GM12874 (cell line): ENCODE measurements at regions not wholly inside any gene's neighbourhood (a gene's known extent, or its start where the extent isn't known, plus 50 kb on each side); places are given as distances from the start of the nearest gene placed in this dataset.

ENCODE experiments used
- CTCF ChIP-seq: IDR thresholded peaks from 2 replicates; pipeline ENCODE4 v1.5.1; 2011; ENCODE audit warnings: low read depth, mild to moderate bottlenecking, control low read depth, low read length, moderate library complexity; ENCODE audit not compliant: insufficient read depth

DNA sequence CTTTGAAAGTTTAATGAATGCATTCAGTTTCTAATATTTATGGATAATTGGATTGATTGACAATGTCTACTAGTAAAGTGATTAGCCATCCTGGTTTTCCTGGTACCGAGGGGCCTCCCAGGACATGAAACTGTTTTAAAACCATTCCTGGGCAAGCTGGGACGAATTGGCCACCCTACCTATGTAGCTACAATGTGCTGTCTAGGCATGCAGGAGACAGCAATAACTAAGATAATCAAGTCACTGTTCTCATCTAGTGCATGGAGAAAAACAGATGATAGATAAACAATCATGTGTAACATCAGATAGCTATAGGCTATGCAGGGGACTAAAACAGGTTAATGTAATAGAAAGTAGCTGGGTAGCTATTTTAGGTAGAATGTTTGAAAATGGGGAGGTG, 67.1 kb downstream of the PMAIP1 start:
- TF ChIP-seq CTCF, result no peak

DNA sequence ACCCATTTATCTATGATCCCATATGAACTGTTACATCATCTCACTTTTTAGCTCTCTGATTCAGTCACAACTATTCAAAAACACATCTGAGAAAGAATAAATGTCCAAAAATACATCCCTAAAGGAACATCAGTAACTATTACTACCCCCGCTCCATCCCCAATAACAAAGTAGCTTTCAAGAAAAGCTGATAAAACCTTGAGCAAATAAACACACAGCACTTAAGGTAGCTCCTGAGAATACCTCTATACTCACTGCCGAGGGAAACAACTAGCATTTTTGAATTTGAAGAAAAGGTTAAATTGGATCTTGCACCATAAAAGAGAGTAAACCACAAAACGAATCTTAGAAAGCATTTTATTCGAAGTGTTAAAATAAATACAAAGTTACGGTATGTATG, 63.4 kb downstream of the PMAIP1 start:
- no peak for TF ChIP-seq CTCF

DNA sequence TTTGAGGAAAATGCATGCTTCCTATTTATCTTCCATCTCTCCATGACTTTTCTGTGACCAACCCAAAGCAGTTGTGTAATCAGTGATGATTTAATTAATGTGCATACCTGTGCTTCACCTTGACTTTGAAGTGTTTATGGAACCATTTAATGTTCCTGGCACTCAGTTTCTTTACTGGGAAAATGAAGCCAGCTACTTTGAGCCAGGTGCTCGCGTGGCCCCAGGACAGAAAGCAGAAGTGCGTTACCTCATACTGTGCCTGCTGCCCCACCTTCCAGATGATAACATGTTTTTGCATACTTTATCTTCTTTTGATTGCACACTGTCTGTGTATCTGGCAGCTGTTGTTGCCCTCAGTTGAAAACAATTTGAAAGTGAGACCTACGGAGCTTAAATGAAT, 61.3 kb downstream of the PMAIP1 start:
- TF ChIP-seq CTCF, result no peak

DNA sequence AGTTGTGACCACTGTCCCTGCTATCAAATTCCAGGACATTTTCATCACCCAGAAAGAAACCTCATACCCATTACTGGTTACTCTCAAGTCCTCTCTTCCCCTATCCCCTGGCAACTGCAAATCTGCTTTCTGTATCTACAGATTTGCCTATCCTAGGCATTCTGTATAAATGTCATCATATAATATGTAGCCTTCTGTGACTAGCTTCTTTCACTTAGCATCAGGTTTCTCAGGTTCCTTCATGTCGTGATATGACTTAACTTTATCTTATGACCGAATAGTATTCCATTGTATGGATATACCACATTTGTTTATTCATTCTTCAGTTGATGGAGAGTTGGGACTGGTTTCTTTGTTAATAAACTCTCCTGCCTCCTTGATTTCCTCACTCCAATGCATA, 60.5 kb downstream of the PMAIP1 start:
- no peak for TF ChIP-seq CTCF

DNA sequence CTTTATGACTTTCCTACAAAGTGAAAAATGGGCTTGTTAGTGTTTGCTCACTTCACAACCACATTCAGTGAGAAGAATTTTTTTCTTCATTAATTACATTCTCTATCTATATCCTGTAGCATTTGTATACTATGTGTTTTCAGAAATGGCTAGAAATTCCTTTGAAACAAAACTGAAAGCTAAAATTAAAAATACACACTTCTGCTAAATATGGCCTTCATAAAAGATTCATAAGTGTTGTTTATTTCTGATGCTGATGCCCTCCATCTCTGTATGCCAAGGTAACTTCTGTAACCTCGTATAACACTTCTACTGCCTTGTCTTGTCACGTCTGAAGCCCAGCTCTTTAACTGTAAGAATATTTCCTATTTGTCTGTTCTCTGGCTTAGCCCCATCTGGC, 59.8 kb downstream of the PMAIP1 start:
- no peak for TF ChIP-seq CTCF

- TF ChIP-seq CTCF, result no peak
These were observed 59.3 kb downstream of the PMAIP1 start for GRCh38 chr18:59959073-59959472.

DNA sequence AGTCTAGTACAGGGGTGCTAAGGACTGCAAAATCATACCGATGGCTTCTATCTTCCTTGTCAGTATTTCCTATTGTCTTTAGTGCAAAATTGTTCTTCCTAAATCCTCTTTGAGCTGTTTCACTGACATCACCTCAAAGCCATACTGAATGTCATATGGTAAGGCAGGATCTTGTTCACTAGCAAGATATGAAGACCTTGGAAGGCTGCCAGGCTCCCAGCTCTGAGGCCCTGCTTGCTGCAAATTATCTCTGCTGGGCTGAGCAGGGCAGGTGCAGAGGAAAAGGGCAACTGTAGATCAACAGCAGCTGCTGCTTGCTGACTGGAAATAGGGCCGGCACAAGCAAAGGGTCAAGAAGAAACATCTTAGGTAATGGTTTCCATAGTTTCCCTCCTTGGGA, 58.2 kb downstream of the PMAIP1 start:
- TF ChIP-seq CTCF, result no peak

DNA sequence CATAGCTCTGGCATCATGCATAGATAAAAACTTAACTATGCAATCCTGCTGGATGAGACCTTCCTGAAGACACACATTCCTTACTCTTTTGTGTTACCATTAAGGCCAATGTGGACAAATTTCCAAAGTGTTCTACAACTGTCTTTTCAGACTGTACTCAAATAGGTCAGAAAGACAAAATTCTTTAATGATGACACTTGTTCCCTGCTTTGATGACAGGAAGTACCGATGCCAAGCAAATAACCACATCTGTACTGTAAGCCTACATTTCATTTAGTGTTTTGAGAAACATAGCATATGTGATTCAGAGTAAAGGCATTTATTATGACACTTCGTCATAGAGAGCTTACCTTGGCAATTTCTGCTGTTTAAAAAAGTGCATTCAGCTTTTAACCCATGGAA, 55.0 kb downstream of the PMAIP1 start:
- no peak for TF ChIP-seq CTCF
